GM23338 (cell line): ENCODE measurements at regions not wholly inside any gene's neighbourhood (a gene's known extent, or its start where the extent isn't known, plus 50 kb on each side); places are given as distances from the start of the nearest gene placed in this dataset.

Experiments
- ATAC-seq: fragments of 200-7000 bp; cut with Tn5 transposase; 3 replicates; pipeline ENCODE4 v1.9.1; 2020
- DNase-seq: peaks from one replicate; pipeline ENCODE4 v3.0.0-alpha.2; 2015; ENCODE audit warnings: low spot score
- H2AFZ ChIP-seq: fragments of 200-600 bp; sonication (generic); 2 replicates; pipeline ENCODE4 v1.8.0; 2016; ENCODE audit warnings: antibody characterized with exemption, mild to moderate bottlenecking, moderate library complexity
- H3F3A ChIP-seq: fragments of 200-600 bp; sonication (generic); replicated peaks from 2 replicates; pipeline ENCODE4 v1.8.0; 2017; ENCODE audit warnings: antibody characterized with exemption, mixed run types, low read depth
- H3K27ac ChIP-seq: fragments of 200-600 bp; sonication (generic); 2 replicates; pipeline ENCODE4 v1.6.1; 2016; ENCODE audit warnings: low read depth
- H3K27me3 ChIP-seq: fragments of 200-600 bp; sonication (generic); 2 replicates; pipeline ENCODE4 v1.8.0; 2016; ENCODE audit warnings: mild to moderate bottlenecking, mixed run types, moderate library complexity; ENCODE audit not compliant: insufficient read depth
- H3K36me3 ChIP-seq: fragments of 200-600 bp; sonication (generic); 2 replicates; pipeline ENCODE4 v1.8.0; 2016; ENCODE audit warnings: mild to moderate bottlenecking; ENCODE audit not compliant: insufficient read depth
- H3K4me1 ChIP-seq: fragments of 200-600 bp; sonication (generic); 2 replicates; pipeline ENCODE4 v1.8.0; 2016; ENCODE audit warnings: mild to moderate bottlenecking, moderate library complexity; ENCODE audit not compliant: insufficient read depth
- H3K4me2 ChIP-seq: fragments of 200-600 bp; sonication (generic); 2 replicates; pipeline ENCODE4 v1.7.1; 2017; ENCODE audit warnings: mixed run types
- H3K4me3 ChIP-seq: fragments of 200-600 bp; sonication (generic); 2 replicates; pipeline ENCODE4 v1.6.1; 2016; ENCODE audit warnings: mixed run types
- H3K79me2 ChIP-seq: fragments of 200-600 bp; sonication (generic); replicated peaks from 2 replicates; pipeline ENCODE4 v1.8.0; 2017; ENCODE audit warnings: mild to moderate bottlenecking; ENCODE audit not compliant: insufficient read depth
- H3K9me2 ChIP-seq: fragments of 200-600 bp; sonication (generic); 2 replicates; pipeline ENCODE4 v1.8.0; 2017; ENCODE audit not compliant: insufficient read depth
- H4K20me1 ChIP-seq: fragments of 200-600 bp; sonication (generic); replicated peaks from 2 replicates; pipeline ENCODE4 v1.8.0; 2017; ENCODE audit warnings: mild to moderate bottlenecking; ENCODE audit not compliant: insufficient read depth
- H3K27ac Mint-ChIP-seq: 2 replicates; pipeline ENCODE4 v1.8.0; 2020; ENCODE audit warnings: inconsistent platforms, mild to moderate bottlenecking, moderate library complexity, mixed read lengths
- H3K27me3 Mint-ChIP-seq: 3 replicates; pipeline ENCODE4 v1.8.0; 2022; ENCODE audit warnings: low read depth, mild to moderate bottlenecking, moderate library complexity, mixed read lengths, inconsistent platforms; ENCODE audit not compliant: insufficient read depth, poor library complexity
- H3K36me3 Mint-ChIP-seq: 3 replicates; pipeline ENCODE4 v1.8.0; 2021; ENCODE audit warnings: low read depth, mild to moderate bottlenecking, inconsistent platforms, moderate library complexity, mixed read lengths
- H3K4me1 Mint-ChIP-seq: 3 replicates; pipeline ENCODE4 v1.8.0; 2020; ENCODE audit warnings: mild to moderate bottlenecking, inconsistent platforms, mixed read lengths
- H3K4me3 Mint-ChIP-seq: 3 replicates; pipeline ENCODE4 v1.8.0; 2021; ENCODE audit warnings: moderate library complexity, mild to moderate bottlenecking, inconsistent platforms, mixed read lengths
- H3K9me3 Mint-ChIP-seq: 3 replicates; pipeline ENCODE4 v1.8.0; 2020; ENCODE audit warnings: moderate library complexity, mild to moderate bottlenecking, inconsistent platforms, mixed read lengths
- ETS1 ChIP-seq: IDR thresholded peaks from 2 replicates; pipeline ENCODE4 v1.6.1; 2016; ENCODE audit warnings: antibody characterized with exemption
- JUNB ChIP-seq: IDR thresholded peaks from one replicate; pipeline ENCODE4 v1.6.1; 2016; ENCODE audit warnings: antibody characterized with exemption; ENCODE audit not compliant: unreplicated experiment
- NANOG ChIP-seq: IDR thresholded peaks from 2 replicates; pipeline ENCODE4 v1.6.1; 2016; ENCODE audit warnings: antibody characterized with exemption, borderline replicate concordance
- REST ChIP-seq: IDR thresholded peaks from one replicate; pipeline ENCODE4 v1.6.1; 2018; ENCODE audit warnings: antibody characterized with exemption; ENCODE audit not compliant: unreplicated experiment
- ZNF114 ChIP-seq: fragments of 250-450 bp; sonication (Bioruptor Pico); IDR thresholded peaks from 2 replicates; pipeline ENCODE4 v1.5.0; 2020; ENCODE audit warnings: mild to moderate bottlenecking, moderate library complexity
- ZNF462 ChIP-seq: fragments of 250-450 bp; sonication (Bioruptor Pico); IDR thresholded peaks from 2 replicates; pipeline ENCODE4 v1.5.0; 2020; ENCODE audit warnings: mild to moderate bottlenecking, moderate library complexity

GRCh38 chr13:54261856-54262255 lies 1233.2 kb downstream of the OLFM4 start (continued):
- no peak for TF ChIP-seq ETS1
- TF ChIP-seq ZNF462 (CRISPR knock-in tag): no peak
- TF ChIP-seq JUNB: no peak
- no peak for TF ChIP-seq NANOG
- no peak for TF ChIP-seq ZNF114 (CRISPR knock-in tag)

- Histone ChIP-seq H3K4me2 (peak overlapping the region; percentile 23), H3K79me2 (peaks cover 24% of the 10 kb centered on the region), H3K9me2 (no peaks in the 10 kb centered on the region), H3K4me1 (peaks cover 52% of the 10 kb centered on the region), H3K27me3 (no peaks in the 10 kb centered on the region), H3K4me3 (no peak overlapping the region), H3K27ac (no peak overlapping the region), H3F3A (no peaks in the 10 kb centered on the region), H2AFZ (no peak overlapping the region), H3K36me3 (no peaks in the 10 kb centered on the region), H4K20me1 (no peaks in the 10 kb centered on the region)
- H3K27ac Mint-ChIP-seq: peak overlapping the region; percentile 37; the same call in 1 of the 2 replicates
- no peak overlapping the region for H3K4me3 Mint-ChIP-seq
- peaks cover 8% of the 10 kb centered on the region; the same call in 1 of the 3 replicates for H3K9me3 Mint-ChIP-seq
- ATAC-seq: no peak
- peaks cover 22% of the 10 kb centered on the region; the same call in 2 of the 3 replicates for H3K36me3 Mint-ChIP-seq
- no peak for DNase-seq
- H3K27me3 Mint-ChIP-seq: peaks cover 3% of the 10 kb centered on the region
- H3K4me1 Mint-ChIP-seq: peaks cover 47% of the 10 kb centered on the region
- no peak for TF ChIP-seq REST
Observed at GRCh38 chr13:54263868-54264267, 1235.3 kb downstream of the OLFM4 start.
